HCT116 (cell line): ENCODE measurements at regions not wholly inside any gene's neighbourhood (a gene's known extent, or its start where the extent isn't known, plus 50 kb on each side); places are given as distances from the start of the nearest gene placed in this dataset.

Experiments
- ATAC-seq: fragments of 200-7000 bp; cut with Tn5 transposase; 2 replicates; pipeline ENCODE4 v1.9.1; 2020; ENCODE audit warnings: mild to moderate bottlenecking, moderate library complexity
- BruUV-seq: library from RNA; stranded (reverse); fragments of 400-500 nt; replicated peaks from 2 replicates; lab custom pipeline; 2021; lab: Mats Ljungman, UMichigan
- CTCF ChIA-PET: fragments of 300-600 bp; sonication (Branson Sonifier 250); formaldehyde crosslinking; loops from one replicate; lab custom pipeline; 2021; ENCODE audit warnings: antibody characterized with exemption; lab: Charles Lee
- POLR2A ChIA-PET: fragments of 300-600, 350-600 bp; sonication (Branson Sonifier 250); formaldehyde crosslinking; loops from one replicate; lab custom pipeline; 2021; ENCODE audit warnings: antibody characterized with exemption; lab: Charles Lee
- RAD21 ChIA-PET, 2 experiments: fragments of 300-600 bp; sonication (Branson Sonifier 250); formaldehyde crosslinking; loops; one replicate each; lab custom pipeline; 2023; ENCODE audit warnings: low total read pairs in 2 of 2; ENCODE audit not compliant: uncharacterized antibody in 2 of 2, unreplicated experiment in 2 of 2, low non-redundant PET in 1 of 2; lab: Charles Lee
- DNase-seq: peaks from one replicate; pipeline ENCODE4 v3.0.0-alpha.2; 2010; ENCODE audit warnings: low read depth, low spot score
- H2AFZ ChIP-seq: fragments of 200-600 bp; shearing (Covaris generic), sonication (generic); 2 replicates; pipeline ENCODE4 v1.6.1; 2017; ENCODE audit warnings: low read depth, mixed run types, mixed read lengths, antibody characterized with exemption, low read length; ENCODE audit not compliant: poor library complexity, severe bottlenecking
- H3K27ac ChIP-seq: 2 replicates; pipeline ENCODE4 v1.5.1; 2012; ENCODE audit warnings: low read depth, low read length
- H3K27me3 ChIP-seq: fragments of 200-600 bp; sonication (generic); 2 replicates; pipeline ENCODE4 v1.6.1; 2016; ENCODE audit warnings: mixed run types, low read length, mixed read lengths; ENCODE audit not compliant: insufficient read depth
- H3K36me3 ChIP-seq, 2 experiments: fragments of 200-500 bp in 1 of 2; fragments of 200-600 bp in 1 of 2; sonication (Bioruptor generic) in 1 of 2; sonication (generic) in 1 of 2; 2 replicates each; pipeline versions ENCODE4 v1.5.1 to v1.6.1; 2014 to 2016; ENCODE audit warnings: low read length in 2 of 2, inconsistent platforms in 1 of 2, mixed read lengths in 1 of 2, mixed run types in 1 of 2; ENCODE audit not compliant: insufficient read depth in 2 of 2, control insufficient read depth in 1 of 2
- H3K4me1 ChIP-seq, 2 experiments: fragments of 200-600 bp in 1 of 2; sonication (generic) in 1 of 2; 2 replicates each; pipeline versions ENCODE4 v1.5.1 to v1.6.1; 2012 to 2017; ENCODE audit warnings: low read length in 2 of 2, inconsistent platforms in 1 of 2, mild to moderate bottlenecking in 1 of 2, mixed read lengths in 1 of 2, mixed run types in 1 of 2, moderate library complexity in 1 of 2; ENCODE audit not compliant: insufficient read depth in 2 of 2, control insufficient read depth in 1 of 2
- H3K4me2 ChIP-seq: fragments of 200-600 bp; sonication (generic); 2 replicates; pipeline ENCODE4 v1.6.1; 2017; ENCODE audit warnings: mixed run types, low read length, mixed read lengths
- H3K4me3 ChIP-seq, 2 experiments: fragments of 200-600 bp in 1 of 2; sonication (generic) in 1 of 2; replicated peaks in 1 of 2; 2 replicates each; pipeline ENCODE4 v1.5.1; 2011 to 2016; ENCODE audit warnings: low read length in 2 of 2, control low read depth in 1 of 2, low read depth in 1 of 2, mild to moderate bottlenecking in 1 of 2, mixed read lengths in 1 of 2, mixed run types in 1 of 2
- H3K79me2 ChIP-seq: fragments of 200-600 bp; sonication (generic); 2 replicates; pipeline ENCODE4 v1.6.1; 2017; ENCODE audit warnings: mild to moderate bottlenecking, mixed run types, low read length, moderate library complexity, mixed read lengths; ENCODE audit not compliant: insufficient read depth
- H3K9ac ChIP-seq: fragments of 200-600 bp; sonication (generic); 2 replicates; pipeline ENCODE4 v1.6.1; 2016; ENCODE audit warnings: low read length, mixed read lengths
- H3K9me2 ChIP-seq: fragments of 200-600 bp; sonication (generic), shearing (Covaris generic); 2 replicates; pipeline ENCODE4 v1.6.1; 2017; ENCODE audit warnings: mixed run types, mild to moderate bottlenecking, moderate library complexity; ENCODE audit not compliant: insufficient read depth
- H3K9me3 ChIP-seq, 2 experiments: fragments of 200-500 bp in 1 of 2; fragments of 200-600 bp in 1 of 2; sonication (Bioruptor generic) in 1 of 2; sonication (generic) in 1 of 2; 2 replicates each; pipeline ENCODE4 v1.6.1; 2014 to 2017; ENCODE audit warnings: low read length in 2 of 2, mixed read lengths in 2 of 2, inconsistent platforms in 1 of 2, low read depth in 1 of 2, mild to moderate bottlenecking in 1 of 2, mixed run types in 1 of 2, moderate library complexity in 1 of 2; ENCODE audit not compliant: control insufficient read depth in 1 of 2, insufficient read depth in 1 of 2
- H4K20me1 ChIP-seq: fragments of 200-600 bp; sonication (generic), shearing (Covaris generic); 2 replicates; pipeline ENCODE4 v1.6.1; 2017; ENCODE audit warnings: mixed run types, mild to moderate bottlenecking, moderate library complexity; ENCODE audit not compliant: insufficient read depth
- CBX3 ChIP-seq: IDR thresholded peaks from 2 replicates; pipeline ENCODE4 v1.6.1; 2012; ENCODE audit warnings: low read depth
- CEBPB ChIP-seq: IDR thresholded peaks from 2 replicates; pipeline ENCODE4 v1.6.1; 2012; ENCODE audit warnings: low read depth
- EGR1 ChIP-seq: IDR thresholded peaks from 2 replicates; pipeline ENCODE4 v1.6.1; 2012; ENCODE audit warnings: low read depth
- ELF1 ChIP-seq: IDR thresholded peaks from 2 replicates; pipeline ENCODE4 v1.6.1; 2012; ENCODE audit warnings: low read depth, borderline replicate concordance
- EZH2 ChIP-seq: fragments of 200-600 bp; sonication (generic); IDR thresholded peaks from 2 replicates; pipeline ENCODE4 v1.6.1; 2017; ENCODE audit warnings: antibody characterized with exemption, mixed run types
- EZH2phosphoT487 ChIP-seq: fragments of 200-600 bp; IDR thresholded peaks from 2 replicates; pipeline ENCODE4 v1.6.1; 2018; ENCODE audit warnings: antibody characterized with exemption, borderline replicate concordance
- JUND ChIP-seq: IDR thresholded peaks from 2 replicates; pipeline ENCODE4 v1.6.1; 2012
- POLR2A ChIP-seq: IDR thresholded peaks from 2 replicates; pipeline ENCODE4 v1.7.0; 2011; ENCODE audit warnings: borderline replicate concordance; ENCODE audit not compliant: insufficient read depth, insufficient read length; ENCODE audit errors: extremely low read depth
- POLR2AphosphoS5 ChIP-seq: IDR thresholded peaks from 2 replicates; pipeline ENCODE4 v1.6.1; 2011; ENCODE audit warnings: mild to moderate bottlenecking, low read depth, low read length, moderate library complexity
- RAD21 ChIP-seq: IDR thresholded peaks from 2 replicates; pipeline ENCODE4 v1.6.1; 2012; ENCODE audit warnings: low read depth, mild to moderate bottlenecking
- SIN3A ChIP-seq: IDR thresholded peaks from 2 replicates; pipeline ENCODE4 v1.6.1; 2012; ENCODE audit warnings: low read depth
- SP1 ChIP-seq: IDR thresholded peaks from 2 replicates; pipeline ENCODE4 v1.6.1; 2012; ENCODE audit warnings: low read depth
- SRF ChIP-seq: IDR thresholded peaks from 2 replicates; pipeline ENCODE4 v1.6.1; 2012; ENCODE audit warnings: low read depth
- TCF7L2 ChIP-seq: IDR thresholded peaks from 2 replicates; pipeline ENCODE4 v1.7.0; 2011; ENCODE audit warnings: borderline replicate concordance, inconsistent platforms; ENCODE audit not compliant: insufficient read depth, insufficient read length; ENCODE audit errors: extremely low read depth
- YY1 ChIP-seq: IDR thresholded peaks from 2 replicates; pipeline ENCODE4 v1.6.1; 2011; ENCODE audit warnings: low read length, low read depth, moderate library complexity, mild to moderate bottlenecking; ENCODE audit not compliant: insufficient replicate concordance; ENCODE audit errors: extremely low read depth
- ZFX ChIP-seq: fragments of 450-650 bp; IDR thresholded peaks from 2 replicates; pipeline ENCODE4 v1.6.1; 2017
- intact Hi-C: fragments of 100-400 bp; cut with micrococcal nuclease; formaldehyde crosslinking; loops from 2 replicates; pipeline ENCODE4 v1.10.0; 2022
- TF ChIP-seq, protein P1 (sequence below), 3 experiments: fragments of 200-600 bp in 1 of 3; sonication (generic) in 1 of 3; IDR thresholded peaks in 2 of 3; conservative IDR thresholded peaks in 1 of 3; 2 replicates each; pipeline ENCODE4 v1.5.1; 2012 to 2017; ENCODE audit warnings: low read depth in 2 of 3, low read length in 2 of 3, antibody characterized with exemption in 1 of 3, borderline replicate concordance in 1 of 3, control low read depth in 1 of 3, mild to moderate bottlenecking in 1 of 3, mixed read lengths in 1 of 3, mixed run types in 1 of 3, moderate library complexity in 1 of 3; ENCODE audit not compliant: insufficient read depth in 1 of 3
- TF ChIP-seq, protein P2 (sequence below): IDR thresholded peaks from 2 replicates; pipeline ENCODE4 v1.6.1; 2012; ENCODE audit warnings: low read depth

- Histone ChIP-seq H3K4me3 (no peak overlapping the region), H3K9me3 (no peaks in the 10 kb centered on the region), H3K36me3 (no peaks in the 10 kb centered on the region), H4K20me1 (no peaks in the 10 kb centered on the region), H3K79me2 (no peaks in the 10 kb centered on the region), H3K9ac (no peak overlapping the region), H3K9me2 (no peaks in the 10 kb centered on the region), H3K4me1 (no peaks in the 10 kb centered on the region), H2AFZ (no peak overlapping the region), H3K4me2 (no peak overlapping the region), H3K27me3 (no peaks in the 10 kb centered on the region), H3K27ac (no peak overlapping the region)
- POLR2A ChIA-PET: no interaction called here
- DNase-seq: no peak
- CTCF ChIA-PET: no interaction called here
- BruUV-seq: no TSS peak
- RAD21 ChIA-PET: no interaction called here
- TF ChIP-seq ZFX: no peak
- TF ChIP-seq, protein P1, sequence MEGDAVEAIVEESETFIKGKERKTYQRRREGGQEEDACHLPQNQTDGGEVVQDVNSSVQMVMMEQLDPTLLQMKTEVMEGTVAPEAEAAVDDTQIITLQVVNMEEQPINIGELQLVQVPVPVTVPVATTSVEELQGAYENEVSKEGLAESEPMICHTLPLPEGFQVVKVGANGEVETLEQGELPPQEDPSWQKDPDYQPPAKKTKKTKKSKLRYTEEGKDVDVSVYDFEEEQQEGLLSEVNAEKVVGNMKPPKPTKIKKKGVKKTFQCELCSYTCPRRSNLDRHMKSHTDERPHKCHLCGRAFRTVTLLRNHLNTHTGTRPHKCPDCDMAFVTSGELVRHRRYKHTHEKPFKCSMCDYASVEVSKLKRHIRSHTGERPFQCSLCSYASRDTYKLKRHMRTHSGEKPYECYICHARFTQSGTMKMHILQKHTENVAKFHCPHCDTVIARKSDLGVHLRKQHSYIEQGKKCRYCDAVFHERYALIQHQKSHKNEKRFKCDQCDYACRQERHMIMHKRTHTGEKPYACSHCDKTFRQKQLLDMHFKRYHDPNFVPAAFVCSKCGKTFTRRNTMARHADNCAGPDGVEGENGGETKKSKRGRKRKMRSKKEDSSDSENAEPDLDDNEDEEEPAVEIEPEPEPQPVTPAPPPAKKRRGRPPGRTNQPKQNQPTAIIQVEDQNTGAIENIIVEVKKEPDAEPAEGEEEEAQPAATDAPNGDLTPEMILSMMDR (IDR thresholded peaks at IDR 0.05 in 2 of 3, conservative IDR thresholded peaks at IDR 0.05 in 1 of 3; ENCODE audit: borderline replicate concordance in 1 of 3, insufficient read depth in 1 of 3, low read depth in 2 of 3, low read length in 2 of 3): no peak
- no peak for TF ChIP-seq POLR2AphosphoS5
- TF ChIP-seq SRF: no peak
- TF ChIP-seq JUND: no peak
- no peak for TF ChIP-seq ELF1
- TF ChIP-seq SP1: no peak
- no peak for TF ChIP-seq TCF7L2
- no peak for TF ChIP-seq YY1
- TF ChIP-seq SIN3A: no peak
- TF ChIP-seq, protein P2, sequence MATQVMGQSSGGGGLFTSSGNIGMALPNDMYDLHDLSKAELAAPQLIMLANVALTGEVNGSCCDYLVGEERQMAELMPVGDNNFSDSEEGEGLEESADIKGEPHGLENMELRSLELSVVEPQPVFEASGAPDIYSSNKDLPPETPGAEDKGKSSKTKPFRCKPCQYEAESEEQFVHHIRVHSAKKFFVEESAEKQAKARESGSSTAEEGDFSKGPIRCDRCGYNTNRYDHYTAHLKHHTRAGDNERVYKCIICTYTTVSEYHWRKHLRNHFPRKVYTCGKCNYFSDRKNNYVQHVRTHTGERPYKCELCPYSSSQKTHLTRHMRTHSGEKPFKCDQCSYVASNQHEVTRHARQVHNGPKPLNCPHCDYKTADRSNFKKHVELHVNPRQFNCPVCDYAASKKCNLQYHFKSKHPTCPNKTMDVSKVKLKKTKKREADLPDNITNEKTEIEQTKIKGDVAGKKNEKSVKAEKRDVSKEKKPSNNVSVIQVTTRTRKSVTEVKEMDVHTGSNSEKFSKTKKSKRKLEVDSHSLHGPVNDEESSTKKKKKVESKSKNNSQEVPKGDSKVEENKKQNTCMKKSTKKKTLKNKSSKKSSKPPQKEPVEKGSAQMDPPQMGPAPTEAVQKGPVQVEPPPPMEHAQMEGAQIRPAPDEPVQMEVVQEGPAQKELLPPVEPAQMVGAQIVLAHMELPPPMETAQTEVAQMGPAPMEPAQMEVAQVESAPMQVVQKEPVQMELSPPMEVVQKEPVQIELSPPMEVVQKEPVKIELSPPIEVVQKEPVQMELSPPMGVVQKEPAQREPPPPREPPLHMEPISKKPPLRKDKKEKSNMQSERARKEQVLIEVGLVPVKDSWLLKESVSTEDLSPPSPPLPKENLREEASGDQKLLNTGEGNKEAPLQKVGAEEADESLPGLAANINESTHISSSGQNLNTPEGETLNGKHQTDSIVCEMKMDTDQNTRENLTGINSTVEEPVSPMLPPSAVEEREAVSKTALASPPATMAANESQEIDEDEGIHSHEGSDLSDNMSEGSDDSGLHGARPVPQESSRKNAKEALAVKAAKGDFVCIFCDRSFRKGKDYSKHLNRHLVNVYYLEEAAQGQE: no peak
- no peak for TF ChIP-seq EZH2
- no peak for TF ChIP-seq EGR1
- no peak for TF ChIP-seq CEBPB
- no peak for TF ChIP-seq EZH2phosphoT487
- no peak for TF ChIP-seq POLR2A
- TF ChIP-seq RAD21: no peak
- TF ChIP-seq CBX3: no peak
- intact Hi-C loops: no loop called here
- no peak for ATAC-seq
Observed at GRCh38 chr3:106305882-106306435, 437.1 kb upstream of the CBLB start.
